Astrocyte (in vitro differentiated cells and primary cell): ENCODE measurements at regions not wholly inside any gene's neighbourhood (a gene's known extent, or its start where the extent isn't known, plus 50 kb on each side); places are given as distances from the start of the nearest gene placed in this dataset.

Experiments used
- DNase-seq: peaks from one replicate; pipeline ENCODE4 v3.0.0-alpha.2; 2010; ENCODE audit warnings: low read depth
- FAIRE-seq: peaks from 2 replicates; lab custom pipeline; 2011; peaks lifted over from hg19 to GRCh38; lab: Jason Lieb, UNC
- H2AFZ ChIP-seq: 2 replicates; pipeline ENCODE4 v1.6.0; 2012; ENCODE audit warnings: low read depth, low read length, inconsistent platforms
- H3K27ac ChIP-seq: 2 replicates; pipeline ENCODE4 v1.5.1; 2011; ENCODE audit warnings: low read depth, low read length, inconsistent platforms
- H3K27me3 ChIP-seq: 2 replicates; pipeline ENCODE4 v1.6.0; 2011; ENCODE audit warnings: low read length, inconsistent platforms; ENCODE audit not compliant: insufficient read depth
- H3K36me3 ChIP-seq: 2 replicates; pipeline ENCODE4 v1.5.1; 2011; ENCODE audit warnings: low read length, inconsistent platforms; ENCODE audit not compliant: insufficient read depth
- H3K4me1 ChIP-seq: 2 replicates; pipeline ENCODE4 v1.5.1; 2011; ENCODE audit warnings: low read length, inconsistent platforms; ENCODE audit not compliant: insufficient read depth
- H3K4me2 ChIP-seq: 2 replicates; pipeline ENCODE4 v1.6.0; 2012; ENCODE audit warnings: low read length, inconsistent platforms
- H3K4me3 ChIP-seq: 2 replicates; pipeline ENCODE4 v1.5.1; 2011; ENCODE audit warnings: low read depth, mild to moderate bottlenecking, low read length, inconsistent platforms; ENCODE audit not compliant: insufficient read depth
- H3K79me2 ChIP-seq: 2 replicates; pipeline ENCODE4 v1.6.0; 2012; ENCODE audit warnings: mild to moderate bottlenecking, low read length, inconsistent platforms; ENCODE audit not compliant: insufficient read depth
- H3K9ac ChIP-seq: 2 replicates; pipeline ENCODE4 v1.6.0; 2012; ENCODE audit warnings: mild to moderate bottlenecking, low read length, inconsistent platforms
- H3K9me3 ChIP-seq: 2 replicates; pipeline ENCODE4 v1.5.1; 2012; ENCODE audit warnings: low read depth, mild to moderate bottlenecking, low read length, inconsistent platforms; ENCODE audit not compliant: insufficient read depth
- H4K20me1 ChIP-seq: 2 replicates; pipeline ENCODE4 v1.6.0; 2012; ENCODE audit warnings: low read length, inconsistent platforms; ENCODE audit not compliant: insufficient read depth
- H3K27ac Mint-ChIP-seq: one replicate; pipeline ENCODE4 v1.8.0; 2021; ENCODE audit warnings: mild to moderate bottlenecking, mixed read lengths; ENCODE audit not compliant: unreplicated experiment
- H3K27me3 Mint-ChIP-seq: one replicate; pipeline ENCODE4 v1.8.0; 2021; ENCODE audit warnings: low read depth, mixed read lengths; ENCODE audit not compliant: unreplicated experiment
- H3K36me3 Mint-ChIP-seq: one replicate; pipeline ENCODE4 v1.8.0; 2021; ENCODE audit warnings: low read depth, mixed read lengths; ENCODE audit not compliant: unreplicated experiment
- H3K4me1 Mint-ChIP-seq: one replicate; pipeline ENCODE4 v1.8.0; 2021; ENCODE audit warnings: low read depth, mixed read lengths; ENCODE audit not compliant: unreplicated experiment
- H3K4me3 Mint-ChIP-seq: one replicate; pipeline ENCODE4 v1.8.0; 2021; ENCODE audit warnings: mild to moderate bottlenecking, moderate library complexity, mixed read lengths; ENCODE audit not compliant: unreplicated experiment
- H3K9me3 Mint-ChIP-seq: one replicate; pipeline ENCODE4 v1.8.0; 2021; ENCODE audit warnings: mild to moderate bottlenecking, mixed read lengths; ENCODE audit not compliant: unreplicated experiment
- EZH2 ChIP-seq: IDR thresholded peaks from 2 replicates; pipeline ENCODE4 v1.6.1; 2012; ENCODE audit warnings: mild to moderate bottlenecking, low read length, inconsistent platforms; ENCODE audit not compliant: insufficient read depth
- TF ChIP-seq, protein P1 (sequence below): IDR thresholded peaks from 2 replicates; pipeline ENCODE4 v1.5.1; 2011; ENCODE audit warnings: low read depth, mild to moderate bottlenecking, inconsistent platforms, low read length, moderate library complexity; ENCODE audit not compliant: insufficient read depth

DNA sequence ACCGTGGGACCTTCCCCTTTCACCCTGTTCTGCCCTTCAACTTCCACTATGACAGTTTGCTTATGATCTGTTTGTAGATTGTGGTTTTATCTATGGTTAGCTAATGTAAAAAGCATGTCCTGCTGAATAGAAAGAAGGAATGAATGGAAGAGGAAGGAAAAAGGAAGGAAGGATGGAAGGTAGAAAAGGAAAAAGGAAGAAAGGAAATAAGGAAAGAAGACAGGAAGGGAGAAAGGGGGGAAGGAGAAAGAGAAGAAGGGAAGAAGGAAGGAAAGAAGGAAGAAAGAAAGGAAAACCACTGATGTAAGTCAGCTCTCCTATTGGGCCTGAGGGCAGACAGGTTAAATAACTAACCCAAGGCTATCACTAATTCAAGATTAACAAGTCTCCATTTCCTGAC, 319.1 kb upstream of the KLF3 start:
- TF ChIP-seq, protein P1, sequence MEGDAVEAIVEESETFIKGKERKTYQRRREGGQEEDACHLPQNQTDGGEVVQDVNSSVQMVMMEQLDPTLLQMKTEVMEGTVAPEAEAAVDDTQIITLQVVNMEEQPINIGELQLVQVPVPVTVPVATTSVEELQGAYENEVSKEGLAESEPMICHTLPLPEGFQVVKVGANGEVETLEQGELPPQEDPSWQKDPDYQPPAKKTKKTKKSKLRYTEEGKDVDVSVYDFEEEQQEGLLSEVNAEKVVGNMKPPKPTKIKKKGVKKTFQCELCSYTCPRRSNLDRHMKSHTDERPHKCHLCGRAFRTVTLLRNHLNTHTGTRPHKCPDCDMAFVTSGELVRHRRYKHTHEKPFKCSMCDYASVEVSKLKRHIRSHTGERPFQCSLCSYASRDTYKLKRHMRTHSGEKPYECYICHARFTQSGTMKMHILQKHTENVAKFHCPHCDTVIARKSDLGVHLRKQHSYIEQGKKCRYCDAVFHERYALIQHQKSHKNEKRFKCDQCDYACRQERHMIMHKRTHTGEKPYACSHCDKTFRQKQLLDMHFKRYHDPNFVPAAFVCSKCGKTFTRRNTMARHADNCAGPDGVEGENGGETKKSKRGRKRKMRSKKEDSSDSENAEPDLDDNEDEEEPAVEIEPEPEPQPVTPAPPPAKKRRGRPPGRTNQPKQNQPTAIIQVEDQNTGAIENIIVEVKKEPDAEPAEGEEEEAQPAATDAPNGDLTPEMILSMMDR, result no peak
- no peak for TF ChIP-seq EZH2
- no peaks in the 10 kb centered on the region for H3K36me3 Mint-ChIP-seq
- no peak overlapping the region for H2AFZ ChIP-seq
- no peak for DNase-seq
- no peak overlapping the region for H3K27ac ChIP-seq
- H4K20me1 ChIP-seq, result no peaks in the 10 kb centered on the region
- H3K27ac Mint-ChIP-seq, result no peak overlapping the region
- H3K27me3 Mint-ChIP-seq, result peaks cover 6% of the 10 kb centered on the region
- H3K9me3 ChIP-seq, result no peaks in the 10 kb centered on the region
- H3K4me1 ChIP-seq, result no peaks in the 10 kb centered on the region
- no peak overlapping the region for H3K4me3 Mint-ChIP-seq
- no peaks in the 10 kb centered on the region for H3K4me1 Mint-ChIP-seq
- H3K9me3 Mint-ChIP-seq, result peaks cover 10% of the 10 kb centered on the region
- H3K4me3 ChIP-seq, result no peak overlapping the region
- H3K27me3 ChIP-seq, result no peaks in the 10 kb centered on the region
- H3K4me2 ChIP-seq, result no peak overlapping the region
- no peaks in the 10 kb centered on the region for H3K79me2 ChIP-seq
- FAIRE-seq, result no peak
- no peak overlapping the region for H3K9ac ChIP-seq
- no peaks in the 10 kb centered on the region for H3K36me3 ChIP-seq

GRCh38 chr4:38347251-38347650, 316.7 kb upstream of the KLF3 start:
- peaks cover 6% of the 10 kb centered on the region for H3K27me3 Mint-ChIP-seq
- Histone ChIP-seq H3K36me3 (no peaks in the 10 kb centered on the region), H3K4me2 (no peak overlapping the region), H3K9me3 (no peaks in the 10 kb centered on the region), H3K4me3 (no peak overlapping the region), H3K27me3 (no peaks in the 10 kb centered on the region), H2AFZ (no peak overlapping the region), H3K27ac (no peak overlapping the region), H4K20me1 (no peaks in the 10 kb centered on the region), H3K4me1 (no peaks in the 10 kb centered on the region), H3K9ac (no peak overlapping the region), H3K79me2 (no peaks in the 10 kb centered on the region)
- TF ChIP-seq, protein P1, result no peak
- DNase-seq, result no peak
- no peaks in the 10 kb centered on the region for H3K4me1 Mint-ChIP-seq
- H3K27ac Mint-ChIP-seq, result no peak overlapping the region
- FAIRE-seq, result no peak
- H3K9me3 Mint-ChIP-seq, result peaks cover 14% of the 10 kb centered on the region
- no peaks in the 10 kb centered on the region for H3K36me3 Mint-ChIP-seq
- H3K4me3 Mint-ChIP-seq, result no peak overlapping the region

- no peak overlapping the region for H3K4me2 ChIP-seq
- no peak overlapping the region for H3K4me3 ChIP-seq
- Mint-ChIP-seq H3K36me3 (no peaks in the 10 kb centered on the region), H3K27ac (no peak overlapping the region), H3K4me3 (no peak overlapping the region), H3K4me1 (no peaks in the 10 kb centered on the region), H3K9me3 (peaks cover 18% of the 10 kb centered on the region), H3K27me3 (no peaks in the 10 kb centered on the region)
- H2AFZ ChIP-seq, result no peak overlapping the region
- H3K9me3 ChIP-seq, result no peaks in the 10 kb centered on the region
- H3K27ac ChIP-seq, result no peak overlapping the region
- DNase-seq (no peak), FAIRE-seq (no peak)
- no peak overlapping the region for H3K9ac ChIP-seq
- no peaks in the 10 kb centered on the region for H3K4me1 ChIP-seq
- no peaks in the 10 kb centered on the region for H3K79me2 ChIP-seq
- no peaks in the 10 kb centered on the region for H3K27me3 ChIP-seq
- TF ChIP-seq, protein P1, result no peak
- no peak for TF ChIP-seq EZH2
- no peaks in the 10 kb centered on the region for H4K20me1 ChIP-seq
- H3K36me3 ChIP-seq, result no peaks in the 10 kb centered on the region
Observed at GRCh38 chr4:38354421-38354820, 309.6 kb upstream of the KLF3 start.
